ENCODE measurements at regions not wholly inside any gene's neighbourhood (a gene's known extent, or its start where the extent isn't known, plus 50 kb on each side); places are given as distances from the start of the nearest gene placed in this dataset.

- DNase-seq: no peak
Observed at GRCh38 chr1:114219172-114219868, 65.7 kb upstream of the SYT6 start.

GRCh38 chr1:114218361-114219171 lies 64.9 kb upstream of the SYT6 start:
- DNase-seq: no peak

GRCh38 chr1:114216431-114217173 lies 62.9 kb upstream of the SYT6 start:
- DNase-seq: peak; percentile 10

GRCh38 chr1:114215436-114215835 lies 61.8 kb upstream of the SYT6 start:
- no peak for DNase-seq

GRCh38 chr1:114214016-114214415 lies 60.3 kb upstream of the SYT6 start:
- no peak for DNase-seq

- no peak for DNase-seq
Observed at GRCh38 chr1:114209971-114210370, 56.3 kb upstream of the SYT6 start.

GRCh38 chr1:114208714-114209113 lies 55.0 kb upstream of the SYT6 start:
- DNase-seq: no peak

- no peak for DNase-seq
Observed at GRCh38 chr1:114208106-114208505, 54.4 kb upstream of the SYT6 start.

- no peak for DNase-seq
Observed at GRCh38 chr1:114207635-114208034, 54.0 kb upstream of the SYT6 start.

GRCh38 chr1:114206392-114206791 lies 52.7 kb upstream of the SYT6 start:
- DNase-seq: no peak

- no peak for DNase-seq
Observed at GRCh38 chr1:114203595-114204128, 50.0 kb upstream of the SYT6 start.

Data from NCI-H1092 (cell line).